RPMI8226 (cell line): ENCODE measurements at regions not wholly inside any gene's neighbourhood (a gene's known extent, or its start where the extent isn't known, plus 50 kb on each side); places are given as distances from the start of the nearest gene placed in this dataset.
A peak's percentile ranks its signal among the peaks of the same experiment; 100 is the strongest.
"Not testable (repeated sequence)": the region's sequence is repeated elsewhere in the genome, so short reads cannot be mapped to it uniquely, and the experiment has no call there.

Experiments
- DNase-seq: peaks from one replicate; pipeline ENCODE4 v3.0.0-alpha.2; 2015

- DNase-seq: no peak
Measured at GRCh38 chr9:87781331-87781730, 55.4 kb downstream of the CTSL start.

DNA sequence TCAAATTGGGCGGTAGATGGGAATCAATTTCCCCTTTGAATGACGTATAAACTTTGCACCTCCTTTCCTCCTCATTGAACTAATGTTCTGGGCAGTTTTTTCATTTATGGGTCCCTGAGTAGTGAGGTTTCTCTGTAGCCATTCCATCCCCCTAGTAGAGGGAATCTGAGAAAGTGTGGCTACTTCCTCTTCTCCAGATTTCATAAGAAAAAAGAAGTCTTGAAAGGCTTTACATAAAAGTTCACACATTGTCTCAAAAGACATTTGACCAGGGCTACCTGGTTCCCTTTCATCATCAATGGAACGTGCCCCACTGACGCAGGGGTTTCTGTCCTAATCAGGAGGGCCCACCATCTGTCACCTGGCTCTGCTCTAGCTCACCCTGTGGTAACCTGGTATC lies 57.3 kb downstream of the CTSL start:
- DNase-seq: no peak

GRCh38 chr9:87785315-87785970 lies 59.5 kb downstream of the CTSL start:
- DNase-seq: not testable (repeated sequence)

DNA sequence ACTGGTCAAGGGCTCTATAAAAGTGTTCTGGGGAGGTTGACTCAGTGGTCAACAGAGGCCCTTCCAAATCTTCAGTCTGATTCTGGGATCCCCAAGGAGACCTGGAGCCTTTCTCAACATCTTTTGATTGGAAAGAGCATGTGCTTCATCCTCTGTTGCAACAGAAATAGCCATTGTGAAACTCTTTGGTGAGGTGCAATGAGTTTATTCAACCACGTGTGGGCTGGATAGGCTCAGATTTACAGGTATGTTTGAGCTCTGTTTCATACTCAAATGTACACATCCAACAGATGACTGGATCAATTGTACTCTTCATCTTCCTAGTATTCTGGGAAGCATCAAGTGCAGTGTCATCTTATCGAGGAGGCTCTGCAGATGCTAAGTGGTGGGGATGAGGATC lies 60.5 kb downstream of the CTSL start:
- DNase-seq: no peak

- no peak for DNase-seq
Measured at GRCh38 chr9:87786876-87787275, 61.0 kb downstream of the CTSL start.

DNA sequence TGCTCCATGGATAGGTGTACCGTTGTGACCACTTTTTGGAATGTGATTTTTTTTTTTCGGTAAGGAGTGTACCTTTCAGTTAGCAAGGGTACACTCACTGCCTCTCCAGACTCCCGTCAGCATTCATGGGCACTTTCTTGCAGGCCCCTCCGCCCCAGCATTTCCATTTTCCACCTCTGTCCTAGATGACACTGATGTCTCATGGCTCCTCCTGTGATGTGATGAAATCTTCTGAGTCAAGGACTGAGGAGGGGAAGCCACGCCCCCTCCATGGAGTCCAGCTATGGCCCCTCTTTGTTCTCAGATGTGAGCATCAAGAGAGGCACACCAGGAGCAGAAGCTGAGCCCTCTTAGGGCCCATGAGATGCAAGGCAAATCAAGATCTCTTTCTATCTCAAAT lies 61.8 kb downstream of the CTSL start:
- DNase-seq: no peak

- DNase-seq: peak; percentile 66
Measured at GRCh38 chr9:87792831-87793288, 66.9 kb downstream of the CTSL start.

- no peak for DNase-seq
Measured at GRCh38 chr9:87793292-87793691, 67.4 kb downstream of the CTSL start.

GRCh38 chr9:87795178-87795577 lies 69.3 kb downstream of the CTSL start:
- DNase-seq: no peak

DNA sequence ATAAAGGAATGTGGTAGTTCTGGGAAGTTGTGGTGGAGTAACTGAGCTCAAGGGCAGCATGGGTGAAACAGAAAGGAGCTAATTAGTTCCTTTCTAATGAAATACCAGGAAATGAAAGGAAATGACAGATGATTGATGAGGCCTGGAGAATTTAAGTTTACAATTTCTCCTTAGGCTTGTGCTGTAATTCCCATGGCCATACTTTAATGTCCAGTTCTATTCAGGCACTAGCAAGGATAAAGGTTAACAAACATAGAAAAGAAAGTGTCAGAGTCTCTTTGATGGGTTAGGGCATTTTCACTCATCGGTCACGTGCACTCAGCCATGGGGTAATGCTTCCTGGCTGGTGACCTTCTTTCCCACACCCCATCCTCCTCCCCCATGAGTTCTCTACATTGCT lies 70.3 kb downstream of the CTSL start:
- no peak for DNase-seq

GRCh38 chr9:87798261-87798833 lies 72.4 kb downstream of the CTSL start:
- no peak for DNase-seq

- no peak for DNase-seq
Measured at GRCh38 chr9:87799503-87799902, 73.6 kb downstream of the CTSL start.

DNA sequence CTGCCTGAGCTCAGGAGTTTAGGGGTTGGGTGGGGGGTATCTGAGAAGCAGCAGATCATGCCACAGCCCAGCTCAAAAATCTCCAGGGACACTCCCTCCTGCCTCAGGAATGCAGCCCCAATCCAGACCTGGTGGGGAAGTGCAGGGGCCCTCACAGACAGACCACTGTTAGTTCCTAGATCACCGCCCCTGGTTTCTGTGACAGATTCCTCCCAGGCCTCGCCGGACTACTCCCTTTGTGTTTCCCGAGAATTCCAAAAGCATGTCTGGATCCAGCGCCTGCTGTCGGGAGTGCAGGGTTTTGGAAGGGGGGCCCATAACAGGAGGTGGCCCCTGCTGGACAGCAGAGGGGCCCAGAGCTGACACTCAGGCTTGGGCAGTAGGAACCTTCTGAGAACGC lies 74.5 kb downstream of the CTSL start:
- DNase-seq: no peak

GRCh38 chr9:87801013-87801412 lies 75.1 kb downstream of the CTSL start:
- DNase-seq: no peak

DNA sequence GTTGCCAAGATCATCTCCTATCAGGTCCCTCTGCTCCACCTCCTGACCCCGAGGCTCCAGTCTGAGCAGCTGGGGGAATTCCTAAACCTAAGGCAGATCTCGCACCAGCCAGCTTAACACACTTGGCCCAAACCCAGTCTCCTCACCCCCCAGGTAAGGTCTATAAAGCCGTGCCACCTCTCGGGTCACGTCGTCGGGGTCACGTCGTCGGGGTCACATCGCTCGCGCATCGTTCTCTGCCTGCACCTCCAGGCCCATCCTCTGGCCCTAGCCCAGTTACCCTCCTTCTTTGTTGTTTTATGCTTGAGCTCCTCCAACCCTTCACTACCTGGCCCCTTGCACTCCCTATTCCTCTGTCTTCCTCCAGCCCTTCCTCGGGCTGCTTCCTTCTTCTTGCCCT lies 77.2 kb downstream of the CTSL start:
- DNase-seq: no peak

GRCh38 chr9:87803623-87804345 lies 77.9 kb downstream of the CTSL start:
- no peak for DNase-seq

GRCh38 chr9:87805259-87805658 lies 77.4 kb upstream of the SPATA31E1 start:
- no peak for DNase-seq

DNA sequence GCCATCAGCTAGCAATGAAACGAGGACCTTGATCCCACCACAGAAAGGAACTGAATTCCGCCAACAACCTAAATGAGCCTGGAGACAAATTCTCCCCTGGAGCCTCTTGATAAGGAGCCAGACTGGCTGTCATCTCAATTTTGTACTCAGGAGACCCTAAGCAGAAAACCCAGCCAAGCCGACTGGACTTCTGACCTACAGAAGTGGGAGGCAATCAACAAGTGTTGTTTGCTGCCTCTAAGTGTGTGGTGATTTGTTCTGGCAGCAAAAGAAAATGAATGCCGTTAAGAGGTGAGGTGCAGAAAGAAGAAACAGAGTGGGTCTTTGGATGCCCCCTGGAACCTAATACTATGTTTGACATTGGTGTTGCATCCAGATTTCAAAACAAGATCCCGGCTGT lies 72.7 kb upstream of the SPATA31E1 start:
- no peak for DNase-seq

- no peak for DNase-seq
Measured at GRCh38 chr9:87810679-87811178, 71.9 kb upstream of the SPATA31E1 start.

DNA sequence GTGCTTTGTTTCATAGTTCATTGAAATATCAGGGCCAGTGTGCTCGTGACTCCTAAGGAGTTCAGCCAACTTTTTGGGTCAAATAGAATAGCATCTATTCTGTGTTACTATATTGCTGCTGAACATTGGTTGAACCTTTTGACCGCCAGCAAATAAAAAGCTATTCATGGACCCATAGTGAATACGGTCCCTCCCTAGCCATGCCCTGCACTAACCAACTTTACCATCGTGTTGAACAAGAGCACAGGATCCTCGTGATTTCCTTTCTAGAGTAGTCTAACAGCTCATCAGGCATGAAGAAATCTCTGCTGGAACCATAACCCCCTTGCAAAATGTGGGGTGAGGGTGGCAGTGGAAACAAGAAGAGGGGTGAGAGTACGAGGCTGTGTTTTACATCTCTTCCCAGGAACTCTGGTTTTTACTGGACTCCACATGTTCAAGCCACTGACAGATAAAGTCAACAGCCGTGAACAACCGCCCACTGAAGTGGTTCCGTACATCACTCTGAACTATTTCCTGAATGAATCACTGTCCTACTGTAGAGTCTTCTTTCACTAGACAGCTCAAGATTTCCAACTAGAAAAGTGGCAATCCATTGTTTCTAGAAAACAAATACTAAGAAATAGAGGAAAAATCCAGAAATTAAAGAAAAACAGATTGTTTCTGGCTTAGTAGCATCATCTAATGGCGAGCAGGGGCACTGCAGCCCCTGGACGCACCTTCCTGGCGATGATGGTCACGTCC lies 70.1 kb upstream of the SPATA31E1 start:
- peak; percentile 9 for DNase-seq

- no peak for DNase-seq
Measured at GRCh38 chr9:87813119-87813463, 69.6 kb upstream of the SPATA31E1 start.

- DNase-seq: peak; percentile 3
Measured at GRCh38 chr9:87816036-87816435, 66.6 kb upstream of the SPATA31E1 start.

DNA sequence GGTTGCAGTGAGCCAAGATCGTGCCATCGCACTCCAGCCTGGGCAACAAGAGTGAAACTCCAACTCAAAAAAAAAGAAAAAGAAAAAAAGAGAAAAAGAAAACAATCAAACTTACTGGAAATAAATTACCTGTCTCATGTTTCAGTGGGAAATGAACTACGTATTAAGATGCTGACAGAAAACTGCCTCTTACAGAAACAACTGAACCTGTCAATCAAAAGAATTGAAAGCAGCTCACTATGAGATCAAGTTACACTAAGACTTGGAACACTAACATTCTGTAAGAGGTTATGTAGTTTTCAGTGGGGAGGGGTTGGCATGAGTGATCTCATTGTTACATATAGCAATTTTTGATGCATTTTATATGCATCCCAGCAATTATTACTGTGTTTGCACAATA lies 64.4 kb upstream of the SPATA31E1 start:
- no peak for DNase-seq
